Stimulated activated CD8-positive, alpha-beta memory T cell treated with anti-CD3 and anti-CD28 coated beads, Interleukin-2, amount 100 ng/mL, for 48 hours (primary cell): ENCODE measurements at regions not wholly inside any gene's neighbourhood (a gene's known extent, or its start where the extent isn't known, plus 50 kb on each side); places are given as distances from the start of the nearest gene placed in this dataset.

Experiments used
- DNase-seq, 2 donors: peaks; one replicate each; pipeline ENCODE4 v3.0.0-alpha.2; 2020; ENCODE audit warnings: low read depth in 2 of 2

DNA sequence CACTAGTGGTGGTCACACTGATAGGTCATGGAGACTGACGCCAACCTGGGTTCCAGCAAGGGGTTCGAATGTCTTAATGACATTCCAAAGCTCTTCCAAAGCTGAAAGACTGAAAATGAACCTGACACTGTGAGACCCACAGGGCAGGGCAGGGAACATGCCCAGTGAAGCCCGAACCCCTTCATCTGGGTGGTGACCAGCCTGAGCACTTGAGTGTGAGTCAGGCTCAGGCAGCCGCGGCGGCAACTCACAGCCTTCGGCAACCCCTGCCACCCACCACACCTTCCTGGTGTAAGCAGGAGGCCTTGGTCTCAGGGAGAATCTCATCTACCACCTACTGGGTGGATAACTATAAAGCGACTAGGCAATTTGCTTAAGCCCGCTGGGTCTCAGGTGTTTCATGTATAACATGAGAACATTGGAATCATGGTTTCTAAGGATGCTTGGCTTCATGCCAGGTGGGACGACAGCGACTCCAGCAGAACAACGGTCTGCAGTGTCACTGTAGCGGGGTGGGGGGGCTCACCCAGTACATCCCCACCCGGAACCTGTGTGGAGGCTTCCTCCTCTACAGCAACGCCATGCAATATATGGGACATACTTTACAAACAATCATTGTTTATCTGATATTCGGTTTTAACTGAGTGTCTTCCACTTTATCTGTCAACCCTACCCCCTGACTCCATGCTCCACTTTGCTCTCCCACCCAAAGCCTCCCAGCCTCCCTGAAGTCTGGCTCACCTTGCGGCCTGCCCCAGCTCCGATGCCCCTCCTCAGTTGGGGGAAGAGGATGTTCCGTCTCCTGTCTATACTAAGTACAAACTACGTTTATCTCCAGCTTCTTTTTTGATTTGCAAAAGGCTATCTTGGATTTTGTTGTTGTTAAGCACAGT, 125.0 kb upstream of the MEF2A start:
- no peak for DNase-seq

DNA sequence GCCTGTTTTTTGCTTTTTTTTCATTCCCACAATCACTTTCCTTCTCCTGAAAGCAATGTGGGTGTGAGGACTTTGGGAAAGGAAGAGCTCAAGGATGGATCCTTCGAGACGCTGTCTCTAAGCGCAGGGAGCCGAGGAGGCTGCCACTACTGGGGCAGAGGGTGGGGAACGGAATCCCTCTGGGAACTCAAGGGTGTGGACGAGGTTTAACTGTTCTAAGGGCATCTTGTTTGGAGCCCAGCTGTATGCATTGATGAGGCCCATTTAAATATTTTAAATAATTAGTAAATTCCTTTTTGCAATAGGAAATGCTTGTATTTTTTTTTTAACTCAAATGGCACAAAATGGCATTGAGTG, 124.4 kb upstream of the MEF2A start:
- no peak for DNase-seq

DNA sequence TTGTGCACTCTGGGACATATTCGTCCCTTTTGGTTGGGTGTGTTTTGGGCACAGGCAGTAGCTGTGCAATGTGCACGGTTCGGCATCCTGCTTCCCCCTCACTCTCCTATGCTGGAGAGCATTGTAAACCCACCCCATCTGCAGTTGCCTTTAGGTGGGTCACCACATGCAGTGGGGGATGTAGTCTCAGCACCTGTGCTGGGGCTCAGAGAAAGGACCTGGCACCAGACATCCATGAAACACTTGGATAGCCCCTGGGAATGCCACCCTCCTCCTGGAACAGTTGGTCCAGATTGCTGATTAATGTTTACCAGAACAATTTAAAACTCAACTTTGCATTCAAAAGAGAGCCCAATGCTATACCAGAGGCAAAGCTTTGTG, 123.9 kb upstream of the MEF2A start:
- DNase-seq, result no peak

DNA sequence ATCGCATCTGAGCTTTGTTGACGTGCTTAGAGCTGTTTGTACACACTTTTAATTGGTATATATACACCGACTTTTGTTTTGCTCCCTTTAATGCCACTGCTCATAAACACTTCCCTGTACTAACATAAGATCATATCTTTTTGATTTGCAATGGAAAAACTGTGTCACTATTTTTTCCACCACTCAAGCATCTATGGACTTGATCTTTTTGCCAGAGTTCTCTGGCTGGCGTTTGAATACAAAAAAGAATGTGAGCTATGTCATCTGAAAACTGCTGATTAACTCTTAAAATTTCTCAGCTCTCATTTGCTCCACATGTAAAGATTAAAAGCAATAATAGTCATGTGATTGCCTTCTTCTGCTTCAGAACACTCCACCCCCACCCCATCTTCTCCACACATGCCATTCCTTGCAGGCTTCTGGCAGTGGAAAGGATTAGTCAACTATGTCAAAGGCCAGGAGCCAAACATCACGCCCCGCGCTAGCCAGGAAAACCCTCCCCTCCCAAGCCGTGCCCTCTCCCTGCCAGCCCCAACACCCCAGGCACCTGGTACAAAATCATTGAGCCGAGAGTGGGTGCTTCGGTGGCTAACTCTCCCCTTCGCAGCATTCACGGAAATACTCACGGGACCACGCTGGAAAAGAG, 123.4 kb upstream of the MEF2A start:
- no peak for DNase-seq

DNA sequence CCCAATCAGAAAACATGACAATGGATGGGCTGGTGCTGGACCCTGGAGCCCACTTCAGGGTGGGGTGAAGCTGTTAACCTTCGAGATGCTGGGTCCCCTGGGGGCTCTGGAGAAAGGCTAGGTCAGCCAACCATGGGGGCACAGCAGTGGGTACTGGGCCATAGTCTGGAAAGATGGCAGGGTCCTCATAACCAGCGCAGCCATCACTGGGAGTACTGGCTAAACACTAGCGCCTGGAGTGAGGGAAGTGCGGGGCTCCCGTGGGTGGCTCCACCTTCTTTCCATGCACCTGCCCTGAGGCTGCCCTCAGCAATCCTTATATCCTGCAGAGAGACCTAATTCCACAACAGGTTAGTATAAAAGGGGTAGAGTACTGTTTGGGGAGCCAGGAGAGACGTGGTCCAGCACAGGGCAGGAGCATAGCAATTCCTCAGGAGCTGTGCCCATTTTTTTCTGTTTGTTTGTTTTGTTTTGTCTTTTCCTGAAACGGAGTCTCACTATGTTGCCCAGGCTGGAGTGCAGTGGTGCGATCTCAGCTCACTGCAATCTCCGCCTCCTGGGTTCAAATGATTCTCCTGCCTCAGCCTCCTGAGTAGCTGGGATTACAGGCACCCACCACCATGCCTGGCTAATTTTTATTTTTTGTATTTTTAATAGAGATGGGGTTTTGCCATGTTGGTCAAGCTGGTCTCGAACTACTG, 122.6 kb upstream of the MEF2A start:
- DNase-seq, result no peak

DNA sequence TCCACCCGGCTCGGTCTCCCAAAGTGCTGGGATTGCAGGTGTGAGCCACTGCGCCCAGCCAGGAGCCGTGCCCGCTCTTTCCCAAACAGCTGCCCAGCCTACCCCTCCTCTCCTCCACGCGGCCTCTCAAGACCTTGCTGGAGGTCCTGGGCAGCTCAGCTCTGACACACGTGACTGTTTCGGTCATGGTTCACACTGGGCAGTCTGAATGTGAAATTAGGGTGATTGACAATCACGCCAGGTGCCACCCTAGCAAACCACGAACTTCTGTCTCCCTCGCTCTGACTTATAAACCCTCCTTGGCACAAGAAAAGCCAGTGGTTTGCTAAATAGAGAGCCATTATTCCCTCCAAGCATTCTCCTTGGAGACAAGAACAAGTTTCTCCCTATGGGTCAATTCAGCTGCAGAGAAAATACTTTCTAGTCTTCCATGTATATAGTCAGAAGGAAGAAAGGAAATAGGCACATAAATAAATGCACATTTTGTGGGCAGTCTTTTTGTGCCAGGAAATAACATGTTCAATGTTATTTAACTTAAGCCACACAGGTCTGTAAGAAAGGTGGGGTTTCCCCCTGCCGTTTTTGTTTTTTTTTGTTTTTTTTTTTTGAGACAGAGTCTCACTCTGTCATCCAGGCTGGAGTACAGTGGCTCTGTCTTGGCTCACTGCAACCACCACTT, 121.9 kb upstream of the MEF2A start:
- DNase-seq, result no peak

DNA sequence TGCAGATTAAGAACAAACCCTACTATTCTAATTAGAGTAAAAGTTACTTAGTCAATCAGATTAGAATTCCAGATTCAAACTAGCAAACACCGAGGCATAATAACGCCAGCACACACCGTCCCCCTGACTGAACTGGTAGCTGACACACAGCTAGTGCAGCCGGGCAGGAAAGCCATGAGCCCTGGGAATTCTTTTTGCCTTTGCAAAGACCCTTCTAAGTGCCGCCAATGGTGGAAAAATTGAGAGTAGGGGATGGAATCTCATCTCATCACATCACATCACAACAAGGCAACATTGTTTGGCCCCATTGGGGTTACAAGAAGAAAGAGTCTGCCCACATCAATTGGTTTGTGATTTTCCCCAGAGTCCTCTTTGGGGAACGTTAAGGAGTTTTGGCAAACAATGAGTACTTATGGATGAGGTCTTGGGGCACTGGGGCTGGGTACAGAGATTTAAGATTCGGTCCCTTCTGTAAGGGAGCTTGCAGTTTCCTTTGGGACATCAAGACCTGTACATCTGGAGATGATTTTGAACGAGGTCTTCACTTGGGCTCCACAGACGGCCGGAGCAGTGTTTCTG, 120.4 kb upstream of the MEF2A start:
- no peak for DNase-seq

DNA sequence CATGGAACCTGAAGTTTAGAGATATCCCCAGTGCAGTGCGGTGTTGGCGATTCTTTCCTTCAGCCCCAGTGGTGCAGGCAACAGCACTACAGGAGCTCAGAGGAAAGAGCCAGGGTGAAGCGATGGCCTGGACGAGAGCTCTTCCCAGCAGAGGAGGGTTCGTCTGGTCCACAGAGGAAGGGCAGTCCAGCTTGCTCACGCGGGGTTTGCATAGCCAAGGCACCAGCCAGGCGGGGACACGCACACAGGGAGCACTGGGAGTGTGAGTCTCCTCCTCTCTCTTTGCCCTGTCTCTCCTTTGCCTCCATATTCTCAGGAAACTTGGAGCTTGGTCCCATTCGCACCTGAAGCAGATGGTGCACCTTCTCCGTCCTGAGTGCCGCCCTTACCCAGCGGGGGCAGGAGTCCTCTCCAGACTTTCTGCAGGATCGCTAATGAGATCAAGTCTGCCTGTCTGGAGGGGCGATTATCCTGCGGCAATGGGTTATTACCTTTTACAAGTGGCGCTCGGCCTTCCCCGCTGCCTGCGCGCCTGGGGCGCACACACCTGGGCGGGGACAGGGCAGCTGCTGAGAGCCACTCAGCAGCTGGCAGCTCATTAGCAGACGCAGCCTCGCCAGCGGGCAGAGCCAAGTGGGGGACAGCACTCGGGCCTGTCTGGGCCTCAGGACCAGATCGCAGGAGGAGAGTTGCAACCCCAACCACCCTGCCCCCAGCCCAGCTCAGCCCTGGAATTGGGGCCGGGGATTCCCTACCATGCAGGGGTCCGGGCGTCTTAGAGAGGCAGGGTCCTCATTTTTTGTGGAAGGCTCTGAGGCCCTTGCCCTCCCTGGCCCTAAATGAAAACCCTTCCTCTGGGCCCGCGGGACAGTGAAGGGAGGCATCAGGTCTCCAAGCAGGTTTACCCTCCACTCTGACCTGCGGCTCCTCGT, 119.0 kb upstream of the MEF2A start:
- DNase-seq, result no peak

GRCh38 chr15:99447497-99448371, 118.0 kb upstream of the MEF2A start:
- DNase-seq, result no peak

GRCh38 chr15:99449514-99449913, 116.3 kb upstream of the MEF2A start:
- DNase-seq, result no peak

- peak; percentile 67 to 70 for DNase-seq
Observed at GRCh38 chr15:99450896-99451358, 114.9 kb upstream of the MEF2A start.

DNA sequence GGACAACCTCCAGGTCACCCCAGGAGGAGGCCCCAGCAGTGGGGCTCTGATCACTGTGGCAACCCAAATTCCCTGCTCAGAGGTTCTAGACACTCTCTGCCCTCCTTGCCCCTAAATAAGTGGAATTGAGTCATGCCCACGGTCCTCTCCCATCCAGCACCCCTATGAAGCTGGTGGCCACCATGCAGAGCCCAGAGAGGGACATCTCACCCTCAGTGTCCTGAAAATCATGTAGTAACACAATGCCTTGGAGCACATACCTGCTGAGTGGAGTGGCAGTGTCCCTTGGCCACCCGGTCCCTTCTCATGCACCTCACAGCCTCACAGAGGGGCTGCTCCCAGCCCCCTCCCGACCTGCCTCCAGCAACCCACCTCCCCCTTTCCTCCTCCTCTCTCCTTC, 114.3 kb upstream of the MEF2A start:
- DNase-seq, result no peak

DNA sequence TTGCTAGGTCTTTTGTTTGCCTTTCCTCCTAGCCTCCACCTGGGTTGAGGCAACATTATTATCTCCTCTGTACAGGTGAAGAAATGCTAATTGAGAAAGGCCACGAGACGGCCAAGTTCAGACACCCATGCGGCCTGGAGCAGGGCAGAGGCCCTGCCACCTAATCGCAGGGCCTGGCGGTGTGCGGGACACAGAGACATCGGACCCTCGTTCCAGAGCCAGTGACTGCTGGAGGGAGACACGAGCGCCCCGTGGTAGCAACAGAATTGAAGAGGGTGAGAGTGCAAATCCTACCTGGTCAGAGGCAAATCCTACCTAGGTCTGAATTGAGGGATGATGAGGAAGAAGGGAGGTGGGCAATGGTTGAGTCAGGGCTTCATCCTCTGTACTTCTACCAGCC, 113.8 kb upstream of the MEF2A start:
- DNase-seq, result no peak

GRCh38 chr15:99452728-99453636, 112.8 kb upstream of the MEF2A start:
- no peak for DNase-seq

DNA sequence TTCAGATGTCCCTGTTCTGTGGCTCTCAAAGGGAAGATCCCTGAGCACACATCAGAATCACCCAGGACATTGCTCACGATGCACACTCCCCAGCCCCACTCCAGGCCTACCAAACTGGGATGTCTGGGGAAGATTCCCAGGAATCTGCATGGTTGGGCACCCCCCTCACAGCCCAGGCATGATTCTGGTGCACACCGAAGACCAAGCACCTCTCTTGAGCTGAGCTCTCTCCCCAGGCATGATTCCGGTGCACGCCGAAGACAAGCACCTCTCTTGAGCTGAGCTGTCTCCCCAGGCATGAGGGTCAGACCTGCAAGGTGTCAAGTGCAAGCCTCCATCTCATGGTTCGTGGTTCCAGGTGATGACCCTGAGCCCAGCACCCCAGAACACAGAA, 112.2 kb upstream of the MEF2A start:
- no peak for DNase-seq

DNA sequence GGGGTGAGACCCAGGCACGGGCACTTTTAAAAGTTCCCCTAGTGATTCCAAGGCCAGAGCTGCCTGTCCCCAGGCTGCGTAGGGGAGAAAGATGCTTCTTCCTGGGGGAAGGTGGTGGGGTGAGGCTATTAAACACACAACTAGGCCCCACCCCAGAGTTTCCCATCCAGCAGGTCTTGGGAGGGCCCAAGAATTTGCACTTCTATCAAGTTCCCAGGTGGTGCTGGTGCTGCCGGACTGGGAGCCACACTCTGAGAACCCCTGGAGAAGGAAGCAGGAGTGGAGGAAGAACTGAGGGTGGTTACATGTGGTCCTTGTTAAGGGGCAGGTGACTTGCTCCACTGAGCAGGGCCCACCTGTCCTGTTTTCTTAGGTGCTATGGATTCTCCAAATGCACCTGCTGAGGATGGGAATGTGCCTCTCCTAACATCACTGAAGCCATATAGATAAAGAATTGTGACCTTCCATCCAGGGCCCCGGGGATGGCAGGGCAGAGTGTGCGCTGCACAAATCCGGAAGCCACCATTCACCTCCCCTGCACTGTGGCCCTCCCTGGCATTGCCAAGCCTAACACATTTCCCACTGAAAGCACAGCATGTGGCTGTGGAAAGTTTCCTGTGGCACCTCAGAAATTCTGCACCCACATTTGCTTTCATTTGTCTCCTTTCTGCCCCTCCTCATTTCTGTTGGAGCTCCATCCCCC, 111.5 kb upstream of the MEF2A start:
- no peak for DNase-seq

DNA sequence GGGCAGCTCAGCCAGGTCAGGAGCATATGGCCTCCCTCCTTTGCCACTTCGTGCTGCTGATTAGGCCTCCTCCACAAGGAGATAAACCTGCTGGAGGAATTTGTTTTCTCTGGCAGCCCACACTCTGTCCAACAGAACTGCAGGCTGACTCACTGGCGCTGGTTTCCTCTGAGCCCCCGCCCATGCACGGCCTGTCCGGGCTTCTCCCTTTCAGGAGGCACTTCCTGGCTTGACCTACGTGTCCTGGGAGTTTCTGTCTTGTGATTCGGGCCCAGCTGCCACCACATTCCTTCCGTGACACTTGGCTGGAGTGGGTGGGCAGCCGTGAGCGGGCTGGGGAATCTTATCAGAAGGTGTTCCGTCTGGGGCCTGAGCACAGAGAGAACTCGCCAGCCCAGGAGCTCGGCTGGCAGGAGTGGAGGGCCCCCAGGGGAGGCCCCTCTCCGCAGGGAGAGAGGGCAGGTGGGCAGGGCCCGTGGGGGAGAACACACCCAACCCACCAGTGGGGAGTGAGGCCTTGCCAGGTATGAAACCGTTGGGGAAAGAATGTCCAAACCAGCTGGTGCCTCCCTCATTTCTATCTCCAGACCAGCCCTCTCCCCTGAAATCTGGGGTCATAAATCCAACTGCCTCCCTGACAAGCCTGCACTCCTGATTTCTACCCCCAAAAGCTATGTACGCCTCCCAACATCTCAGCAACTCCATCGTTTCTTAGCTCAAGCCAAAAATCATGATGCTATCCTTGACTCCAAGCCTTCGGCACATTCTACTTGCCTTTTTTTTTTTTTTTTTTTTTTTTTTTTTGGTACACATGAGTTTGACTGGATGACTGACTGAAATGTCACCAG, 110.6 kb upstream of the MEF2A start:
- DNase-seq, result no peak
